SU-DHL-6 (cell line): ENCODE measurements at regions not wholly inside any gene's neighbourhood (a gene's known extent, or its start where the extent isn't known, plus 50 kb on each side); places are given as distances from the start of the nearest gene placed in this dataset.

ENCODE experiments used
- H2AFZ ChIP-seq: fragments of 200-600 bp; sonication (generic); 2 replicates; pipeline ENCODE4 v1.6.1; 2014; ENCODE audit warnings: low read depth, mild to moderate bottlenecking, moderate library complexity, mixed read lengths, antibody characterized with exemption, low read length; ENCODE audit not compliant: severe bottlenecking
- H3F3A ChIP-seq: fragments of 200-600 bp; shearing (Covaris generic); 2 replicates; pipeline ENCODE4 v1.6.0; 2016; ENCODE audit warnings: antibody characterized with exemption, mild to moderate bottlenecking; ENCODE audit not compliant: insufficient read depth
- H3K27ac ChIP-seq: fragments of 200-600 bp; sonication (generic); 2 replicates; pipeline ENCODE4 v1.5.1; 2016; ENCODE audit warnings: low read depth, mild to moderate bottlenecking, low read length, moderate library complexity, mixed read lengths
- H3K27me3 ChIP-seq: fragments of 200-600 bp; sonication (generic), shearing (Covaris generic); 2 replicates; pipeline ENCODE4 v1.6.0; 2014; ENCODE audit warnings: mild to moderate bottlenecking, low read length
- H3K36me3 ChIP-seq: fragments of 200-600 bp; sonication (generic); 2 replicates; pipeline ENCODE4 v1.6.1; 2014; ENCODE audit warnings: mild to moderate bottlenecking, low read length, mixed read lengths
- H3K4me2 ChIP-seq: fragments of 300-600, 200-600 bp; shearing (Covaris generic), sonication (generic); 2 replicates; pipeline ENCODE4 v1.6.0; 2014; ENCODE audit warnings: low read length, low read depth, mild to moderate bottlenecking; ENCODE audit not compliant: poor library complexity, severe bottlenecking
- H3K4me3 ChIP-seq: fragments of 200-600 bp; sonication (generic); 2 replicates; pipeline ENCODE4 v1.5.1; 2014; ENCODE audit warnings: antibody characterized with exemption, low read length, mild to moderate bottlenecking, mixed read lengths; ENCODE audit not compliant: insufficient read depth, poor library complexity, severe bottlenecking
- H3K79me2 ChIP-seq: fragments of 200-600 bp; sonication (generic); 2 replicates; pipeline ENCODE4 v1.6.1; 2014; ENCODE audit warnings: mild to moderate bottlenecking, low read length, moderate library complexity; ENCODE audit not compliant: insufficient read depth
- H3K9ac ChIP-seq: fragments of 200-600 bp; sonication (generic); 2 replicates; pipeline ENCODE4 v1.7.0; 2014; ENCODE audit warnings: mild to moderate bottlenecking, low read length
- H3K9me2 ChIP-seq: fragments of 200-600 bp; sonication (generic); replicated peaks from 2 replicates; pipeline ENCODE4 v1.6.1; 2014; ENCODE audit warnings: low read length; ENCODE audit not compliant: insufficient read depth
- H3K9me3 ChIP-seq: fragments of 200-600 bp; sonication (generic); 2 replicates; pipeline ENCODE4 v1.6.1; 2014; ENCODE audit warnings: low read length, mixed read lengths; ENCODE audit not compliant: insufficient read depth
- H4K20me1 ChIP-seq: fragments of 200-600 bp; sonication (generic); 2 replicates; pipeline ENCODE4 v1.6.1; 2014; ENCODE audit warnings: low read depth, mild to moderate bottlenecking, antibody characterized with exemption, low read length, moderate library complexity, mixed read lengths
- EZH2phosphoT487 ChIP-seq: fragments of 200-600 bp; sonication (generic), shearing (Covaris generic); conservative IDR thresholded peaks from 2 replicates; pipeline ENCODE4 v1.6.1; 2018; ENCODE audit warnings: mild to moderate bottlenecking, antibody characterized with exemption, low read length, moderate library complexity, mixed read lengths
- TF ChIP-seq, protein P1 (sequence below): fragments of 200-600 bp; sonication (generic); IDR thresholded peaks from one replicate; pipeline ENCODE4 v1.5.1; 2017; ENCODE audit warnings: antibody characterized with exemption, mild to moderate bottlenecking, low read length, moderate library complexity; ENCODE audit not compliant: insufficient read depth, poor library complexity, severe bottlenecking

DNA sequence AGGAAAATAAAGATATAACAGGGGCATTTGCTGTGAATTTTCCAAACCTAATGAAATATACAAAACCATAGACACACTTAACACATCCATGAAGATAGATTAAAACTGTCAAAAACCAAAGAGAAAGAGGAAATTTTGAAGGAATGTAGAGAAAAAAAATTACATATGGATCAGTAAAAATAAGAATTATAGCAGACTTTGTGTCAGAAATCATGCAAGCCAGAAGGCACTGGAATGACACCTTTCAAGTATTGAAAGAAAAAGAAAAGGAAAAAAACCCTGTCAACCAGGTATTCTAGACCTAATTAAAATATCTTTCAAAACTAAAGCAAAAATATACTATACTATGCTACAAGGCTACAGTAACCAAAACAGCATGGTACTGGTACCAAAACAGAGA is 125.8 kb upstream of the PALMD start:
- H3F3A ChIP-seq, result no peaks in the 10 kb centered on the region
- no peaks in the 10 kb centered on the region for H3K79me2 ChIP-seq
- H3K4me2 ChIP-seq, result no peak overlapping the region
- no peaks in the 10 kb centered on the region for H3K36me3 ChIP-seq
- no peak overlapping the region for H3K27ac ChIP-seq
- H3K9me3 ChIP-seq, result no peaks in the 10 kb centered on the region
- no peaks in the 10 kb centered on the region for H4K20me1 ChIP-seq
- no peaks in the 10 kb centered on the region for H3K9me2 ChIP-seq
- TF ChIP-seq EZH2phosphoT487, result no peak
- TF ChIP-seq, protein P1, sequence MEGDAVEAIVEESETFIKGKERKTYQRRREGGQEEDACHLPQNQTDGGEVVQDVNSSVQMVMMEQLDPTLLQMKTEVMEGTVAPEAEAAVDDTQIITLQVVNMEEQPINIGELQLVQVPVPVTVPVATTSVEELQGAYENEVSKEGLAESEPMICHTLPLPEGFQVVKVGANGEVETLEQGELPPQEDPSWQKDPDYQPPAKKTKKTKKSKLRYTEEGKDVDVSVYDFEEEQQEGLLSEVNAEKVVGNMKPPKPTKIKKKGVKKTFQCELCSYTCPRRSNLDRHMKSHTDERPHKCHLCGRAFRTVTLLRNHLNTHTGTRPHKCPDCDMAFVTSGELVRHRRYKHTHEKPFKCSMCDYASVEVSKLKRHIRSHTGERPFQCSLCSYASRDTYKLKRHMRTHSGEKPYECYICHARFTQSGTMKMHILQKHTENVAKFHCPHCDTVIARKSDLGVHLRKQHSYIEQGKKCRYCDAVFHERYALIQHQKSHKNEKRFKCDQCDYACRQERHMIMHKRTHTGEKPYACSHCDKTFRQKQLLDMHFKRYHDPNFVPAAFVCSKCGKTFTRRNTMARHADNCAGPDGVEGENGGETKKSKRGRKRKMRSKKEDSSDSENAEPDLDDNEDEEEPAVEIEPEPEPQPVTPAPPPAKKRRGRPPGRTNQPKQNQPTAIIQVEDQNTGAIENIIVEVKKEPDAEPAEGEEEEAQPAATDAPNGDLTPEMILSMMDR, result no peak
- H3K4me3 ChIP-seq, result no peak overlapping the region
- no peaks in the 10 kb centered on the region for H3K27me3 ChIP-seq
- H3K9ac ChIP-seq, result no peak overlapping the region
- no peak overlapping the region for H2AFZ ChIP-seq

DNA sequence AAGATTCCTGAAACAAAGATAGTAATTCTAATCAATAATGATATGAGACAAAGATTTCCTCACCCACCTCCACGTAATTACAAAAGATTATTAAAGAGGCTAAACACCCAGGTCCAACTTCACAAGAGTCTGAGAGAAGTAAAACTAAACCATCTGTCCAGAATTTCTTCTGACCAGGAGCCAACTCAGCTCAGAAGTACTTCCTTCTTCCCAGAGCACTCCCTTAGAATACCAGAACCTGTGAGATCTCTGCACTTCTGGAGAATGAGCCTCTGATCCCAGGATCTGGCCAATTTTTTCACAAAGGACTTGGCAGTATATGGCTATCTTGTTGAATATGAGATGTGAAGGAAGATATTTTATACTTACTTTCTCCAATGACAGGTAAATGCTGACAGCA is 120.6 kb upstream of the PALMD start:
- Histone ChIP-seq H3K9me2 (no peaks in the 10 kb centered on the region), H3K79me2 (no peaks in the 10 kb centered on the region), H3K36me3 (no peaks in the 10 kb centered on the region), H3K27ac (no peak overlapping the region), H3K9me3 (no peaks in the 10 kb centered on the region), H3K27me3 (no peaks in the 10 kb centered on the region), H2AFZ (no peak overlapping the region), H3F3A (no peaks in the 10 kb centered on the region), H4K20me1 (no peaks in the 10 kb centered on the region), H3K4me2 (no peak overlapping the region), H3K9ac (no peak overlapping the region), H3K4me3 (no peak overlapping the region)
- TF ChIP-seq, protein P1, result no peak
- no peak for TF ChIP-seq EZH2phosphoT487

DNA sequence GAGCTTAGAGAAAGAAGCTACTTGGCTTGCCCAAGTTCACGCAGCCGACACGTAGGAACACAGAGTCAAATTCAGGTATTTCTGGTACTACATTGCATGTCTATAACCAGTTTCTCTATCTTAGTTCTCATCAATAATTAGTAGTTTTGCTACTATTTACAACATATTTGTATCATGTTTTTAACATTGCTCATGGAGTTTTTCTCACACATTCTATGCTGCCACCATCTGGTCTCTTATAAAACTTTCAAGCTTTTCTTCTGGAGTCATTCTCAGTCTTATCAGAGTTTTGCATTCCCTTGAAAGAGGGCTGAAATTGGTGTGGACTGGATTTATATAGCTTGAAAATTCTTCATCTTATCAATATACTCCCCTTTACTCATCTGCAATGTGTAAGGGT is 118.8 kb upstream of the PALMD start:
- H3K79me2 ChIP-seq, result no peaks in the 10 kb centered on the region
- no peaks in the 10 kb centered on the region for H3K9me3 ChIP-seq
- H2AFZ ChIP-seq, result no peak overlapping the region
- H3K27ac ChIP-seq, result no peak overlapping the region
- TF ChIP-seq, protein P1, result no peak
- no peak for TF ChIP-seq EZH2phosphoT487
- no peaks in the 10 kb centered on the region for H3K27me3 ChIP-seq
- no peak overlapping the region for H3K4me2 ChIP-seq
- no peaks in the 10 kb centered on the region for H4K20me1 ChIP-seq
- no peak overlapping the region for H3K9ac ChIP-seq
- no peak overlapping the region for H3K4me3 ChIP-seq
- H3F3A ChIP-seq, result no peaks in the 10 kb centered on the region
- H3K36me3 ChIP-seq, result no peaks in the 10 kb centered on the region
- H3K9me2 ChIP-seq, result no peaks in the 10 kb centered on the region

DNA sequence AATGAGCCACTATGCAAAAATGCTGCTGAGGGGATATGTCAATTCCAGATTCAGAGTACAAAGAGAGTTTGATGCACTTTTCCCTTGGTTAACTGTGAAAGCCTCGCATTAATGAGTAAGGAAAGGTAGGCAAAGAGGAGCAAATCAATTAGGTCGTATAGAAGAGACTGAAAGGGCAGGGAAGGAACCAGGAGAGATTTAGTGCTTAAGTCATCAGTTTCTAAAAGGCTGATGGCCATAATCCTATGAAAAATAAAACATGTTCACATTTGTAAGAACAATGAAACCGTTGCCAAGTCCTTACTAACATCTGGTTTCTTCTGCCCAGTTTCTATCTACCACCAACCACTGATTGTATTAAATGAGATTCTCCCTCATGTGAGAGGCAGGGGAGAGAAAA is 118.4 kb upstream of the PALMD start:
- H2AFZ ChIP-seq, result no peak overlapping the region
- no peak overlapping the region for H3K4me3 ChIP-seq
- H3K4me2 ChIP-seq, result no peak overlapping the region
- TF ChIP-seq, protein P1, result no peak
- TF ChIP-seq EZH2phosphoT487, result no peak
- H3K79me2 ChIP-seq, result no peaks in the 10 kb centered on the region
- H3K9me3 ChIP-seq, result no peaks in the 10 kb centered on the region
- H3K27me3 ChIP-seq, result no peaks in the 10 kb centered on the region
- no peaks in the 10 kb centered on the region for H3F3A ChIP-seq
- no peaks in the 10 kb centered on the region for H4K20me1 ChIP-seq
- H3K36me3 ChIP-seq, result no peaks in the 10 kb centered on the region
- H3K9ac ChIP-seq, result no peak overlapping the region
- no peak overlapping the region for H3K27ac ChIP-seq
- H3K9me2 ChIP-seq, result no peaks in the 10 kb centered on the region
